ENCODE measurements at regions not wholly inside any gene's neighbourhood (a gene's known extent, or its start where the extent isn't known, plus 50 kb on each side); places are given as distances from the start of the nearest gene placed in this dataset.

- TF ChIP-seq CTCF (IDR thresholded peaks at IDR 0.05) (no peak), ZFX (IDR thresholded peaks at IDR 0.05; ENCODE audit: borderline replicate concordance) (no peak)
Observed at GRCh38 chr5:45195026-45195425, 386.3 kb downstream of the MRPS30 start.

All from 22Rv1 (cell line).